SK-N-SH (cell line): ENCODE measurements at regions not wholly inside any gene's neighbourhood (a gene's known extent, or its start where the extent isn't known, plus 50 kb on each side); places are given as distances from the start of the nearest gene placed in this dataset.

Source experiments
- CTCF ChIA-PET: fragments of 300-600, 350-600 bp; formaldehyde crosslinking; extraction: SDS; loops from one replicate; lab custom pipeline; 2021; lab: Yijun Ruan, JAX
- POLR2A ChIA-PET: fragments of 350-600 bp; sonication (Branson Sonifier 250); formaldehyde crosslinking; extraction: SDS; loops from one replicate; lab custom pipeline; 2020; ENCODE audit warnings: antibody characterized with exemption, inconsistent platforms; lab: Yijun Ruan, JAX
- DNase-seq: peaks from one replicate; pipeline ENCODE4 v3.0.0; 2012
- H2AFZ ChIP-seq: fragments of 200-600 bp; sonication (generic); 2 replicates; pipeline ENCODE4 v1.8.1; 2016; ENCODE audit warnings: antibody characterized with exemption, mild to moderate bottlenecking, low read depth
- H3F3A ChIP-seq: fragments of 200-600 bp; sonication (generic); replicated peaks from 2 replicates; pipeline ENCODE3; 2016; ENCODE audit warnings: antibody characterized with exemption, mild to moderate bottlenecking; ENCODE audit not compliant: insufficient read depth
- H3K27ac ChIP-seq, 2 experiments: fragments of 200-500 bp in 1 of 2; fragments of 200-600 bp in 1 of 2; sonication (Bioruptor generic) in 1 of 2; sonication (generic), shearing (Covaris generic) in 1 of 2; 2 replicates each; pipeline versions ENCODE4 v1.5.1 to v1.6.1; 2014 to 2016; ENCODE audit warnings: low read depth in 2 of 2, inconsistent platforms in 1 of 2, low read length in 1 of 2, mild to moderate bottlenecking in 1 of 2, mixed read lengths in 1 of 2
- H3K27me3 ChIP-seq: fragments of 200-600 bp; sonication (generic), shearing (Covaris generic); 2 replicates; pipeline ENCODE4 v1.6.1; 2016; ENCODE audit warnings: mixed run types; ENCODE audit not compliant: insufficient read depth
- H3K36me3 ChIP-seq, 2 experiments: fragments of 200-500 bp in 1 of 2; fragments of 200-600 bp in 1 of 2; sonication (Bioruptor generic) in 1 of 2; sonication (generic) in 1 of 2; replicated peaks in 1 of 2; 2 replicates each; pipeline versions ENCODE3 to v1.5.1; 2014 to 2016; ENCODE audit warnings: low read length in 1 of 2, mild to moderate bottlenecking in 1 of 2; ENCODE audit not compliant: insufficient read depth in 2 of 2, control insufficient read depth in 1 of 2
- H3K4me1 ChIP-seq, 2 experiments: fragments of 200-500 bp in 1 of 2; fragments of 200-600 bp in 1 of 2; sonication (Bioruptor generic) in 1 of 2; sonication (generic), shearing (Covaris generic) in 1 of 2; 2 replicates each; pipeline versions ENCODE4 v1.5.1 to v1.6.1; 2014 to 2016; ENCODE audit warnings: low read depth in 1 of 2, low read length in 1 of 2, mixed run types in 1 of 2; ENCODE audit not compliant: insufficient read depth in 2 of 2, control insufficient read depth in 1 of 2
- H3K4me2 ChIP-seq: fragments of 200-600 bp; sonication (generic), shearing (Covaris generic); 2 replicates; pipeline ENCODE4 v1.6.1; 2017; ENCODE audit warnings: mixed run types
- H3K4me3 ChIP-seq, 2 experiments: fragments of 200-500 bp in 1 of 2; fragments of 200-600 bp in 1 of 2; sonication (Bioruptor generic) in 1 of 2; sonication (generic), shearing (Covaris generic) in 1 of 2; 2 replicates each; pipeline versions ENCODE4 v1.5.1 to v1.8.1; 2014 to 2016; ENCODE audit warnings: low read depth in 2 of 2, inconsistent platforms in 1 of 2, low read length in 1 of 2, mild to moderate bottlenecking in 1 of 2, mixed read lengths in 1 of 2, moderate library complexity in 1 of 2
- H3K79me2 ChIP-seq: fragments of 200-600 bp; sonication (generic); 2 replicates; pipeline ENCODE4 v1.8.1; 2017; ENCODE audit warnings: mild to moderate bottlenecking; ENCODE audit not compliant: insufficient read depth
- H3K9ac ChIP-seq: fragments of 200-600 bp; sonication (generic); 2 replicates; pipeline ENCODE4 v1.6.1; 2017; ENCODE audit warnings: mixed run types
- H3K9me2 ChIP-seq: fragments of 200-600 bp; sonication (generic); 2 replicates; pipeline ENCODE4 v1.6.1; 2017; ENCODE audit warnings: mixed run types
- H3K9me3 ChIP-seq: fragments of 200-600 bp; sonication (generic); 2 replicates; pipeline ENCODE4 v1.6.1; 2017; ENCODE audit warnings: mixed run types, mild to moderate bottlenecking, moderate library complexity
- H4K20me1 ChIP-seq: fragments of 200-600 bp; sonication (generic); 2 replicates; pipeline ENCODE4 v1.6.1; 2017; ENCODE audit warnings: mild to moderate bottlenecking, mixed run types; ENCODE audit not compliant: insufficient read depth
- EP300 ChIP-seq, 2 experiments: IDR thresholded peaks; 2 replicates each; pipeline versions ENCODE4 v1.4.0 to v1.6.1; 2012; ENCODE audit warnings: borderline replicate concordance in 1 of 2, low read depth in 1 of 2, low read length in 1 of 2
- EZH2phosphoT487 ChIP-seq: fragments of 200-600 bp; sonication (generic); IDR thresholded peaks from 2 replicates; pipeline ENCODE4 v1.6.1; 2017; ENCODE audit warnings: low read depth, mixed run types, mild to moderate bottlenecking, antibody characterized with exemption, moderate library complexity, borderline replicate concordance
- GABPA ChIP-seq: IDR thresholded peaks from 2 replicates; pipeline ENCODE4 v1.4.0; 2012; ENCODE audit warnings: low read depth, mild to moderate bottlenecking
- MXI1 ChIP-seq: IDR thresholded peaks from 2 replicates; pipeline ENCODE4 v1.6.1; 2012; ENCODE audit warnings: mild to moderate bottlenecking, low read depth, low read length, improper control_type of control experiment
- POLR2AphosphoS5 ChIP-seq: IDR thresholded peaks from 2 replicates; pipeline ENCODE4 v1.6.1; 2012; ENCODE audit warnings: low read depth, low read length
- RCOR1 ChIP-seq: fragments of 150-350 bp; IDR thresholded peaks from 2 replicates; pipeline ENCODE4 v1.6.1; 2017; ENCODE audit warnings: antibody characterized with exemption, low read length
- RXRA ChIP-seq: IDR thresholded peaks from 2 replicates; pipeline ENCODE4 v1.4.0; 2012; ENCODE audit warnings: low read depth, mild to moderate bottlenecking, borderline replicate concordance
- WGBS: methylation state at CpG from one replicate; pipeline ENCODE4 v1.1.6; 2017; ENCODE audit warnings: low lambda C conversion rate; 5-methylcytosine and 5-hydroxymethylcytosine counted together
- TF ChIP-seq, protein P1 (sequence below): fragments of 200-600 bp; sonication (generic); IDR thresholded peaks from 2 replicates; pipeline ENCODE4 v1.6.1; 2017; ENCODE audit warnings: antibody characterized with exemption, mild to moderate bottlenecking, moderate library complexity
- TF ChIP-seq, protein P2 (sequence below): IDR thresholded peaks from 2 replicates; pipeline ENCODE4 v1.4.0; 2012; ENCODE audit warnings: low read depth, borderline replicate concordance
- TF ChIP-seq, protein P3 (sequence below): IDR thresholded peaks from 2 replicates; pipeline ENCODE4 v1.4.0; 2012; ENCODE audit warnings: low read depth

DNA sequence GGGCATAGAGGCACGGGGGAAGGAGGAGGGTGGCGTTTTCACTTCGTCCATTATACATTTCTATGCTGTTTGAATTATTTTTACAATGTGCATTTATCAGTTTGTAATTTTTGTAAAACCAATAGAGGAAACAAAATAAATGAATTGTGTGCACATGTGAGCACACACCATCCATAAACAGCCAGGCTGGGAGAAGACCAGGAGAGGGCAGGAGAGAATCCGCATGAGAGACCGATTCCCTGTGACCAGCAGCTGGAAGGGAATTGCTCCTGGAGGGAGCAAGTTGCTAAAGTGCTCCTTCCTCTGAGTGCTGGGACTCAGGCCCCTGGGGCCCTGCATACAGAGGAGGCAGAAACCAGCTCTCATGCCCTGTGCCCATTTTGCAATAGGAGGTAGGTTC, 126.0 kb downstream of the ABCC12 start:
- Histone ChIP-seq H3K4me3 (no peak overlapping the region), H3K27me3 (no peaks in the 10 kb centered on the region; the same call in 1 of the 2 replicates), H4K20me1 (no peaks in the 10 kb centered on the region), H3K36me3 (no peaks in the 10 kb centered on the region), H3K9ac (no peak overlapping the region), H3K9me3 (no peaks in the 10 kb centered on the region), H3K79me2 (no peaks in the 10 kb centered on the region), H3K9me2 (no peaks in the 10 kb centered on the region), H3K27ac (no peak overlapping the region), H3F3A (no peaks in the 10 kb centered on the region), H3K4me2 (no peak overlapping the region), H3K4me1 (no peaks in the 10 kb centered on the region), H2AFZ (no peak overlapping the region)
- WGBS: 58% methylated on average over 5 of the region's 5 CpGs
- ChIA-PET POLR2A (no interaction called here), CTCF (interaction anchor here (1.0 kb wide), 1 partner anchor 535 kb away, joined by 3 read pairs; no protein-coding TSS in a partner anchor)
- TF ChIP-seq, protein P1, sequence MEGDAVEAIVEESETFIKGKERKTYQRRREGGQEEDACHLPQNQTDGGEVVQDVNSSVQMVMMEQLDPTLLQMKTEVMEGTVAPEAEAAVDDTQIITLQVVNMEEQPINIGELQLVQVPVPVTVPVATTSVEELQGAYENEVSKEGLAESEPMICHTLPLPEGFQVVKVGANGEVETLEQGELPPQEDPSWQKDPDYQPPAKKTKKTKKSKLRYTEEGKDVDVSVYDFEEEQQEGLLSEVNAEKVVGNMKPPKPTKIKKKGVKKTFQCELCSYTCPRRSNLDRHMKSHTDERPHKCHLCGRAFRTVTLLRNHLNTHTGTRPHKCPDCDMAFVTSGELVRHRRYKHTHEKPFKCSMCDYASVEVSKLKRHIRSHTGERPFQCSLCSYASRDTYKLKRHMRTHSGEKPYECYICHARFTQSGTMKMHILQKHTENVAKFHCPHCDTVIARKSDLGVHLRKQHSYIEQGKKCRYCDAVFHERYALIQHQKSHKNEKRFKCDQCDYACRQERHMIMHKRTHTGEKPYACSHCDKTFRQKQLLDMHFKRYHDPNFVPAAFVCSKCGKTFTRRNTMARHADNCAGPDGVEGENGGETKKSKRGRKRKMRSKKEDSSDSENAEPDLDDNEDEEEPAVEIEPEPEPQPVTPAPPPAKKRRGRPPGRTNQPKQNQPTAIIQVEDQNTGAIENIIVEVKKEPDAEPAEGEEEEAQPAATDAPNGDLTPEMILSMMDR: peak; percentile 21
- no peak for TF ChIP-seq RCOR1
- no peak for DNase-seq

DNA sequence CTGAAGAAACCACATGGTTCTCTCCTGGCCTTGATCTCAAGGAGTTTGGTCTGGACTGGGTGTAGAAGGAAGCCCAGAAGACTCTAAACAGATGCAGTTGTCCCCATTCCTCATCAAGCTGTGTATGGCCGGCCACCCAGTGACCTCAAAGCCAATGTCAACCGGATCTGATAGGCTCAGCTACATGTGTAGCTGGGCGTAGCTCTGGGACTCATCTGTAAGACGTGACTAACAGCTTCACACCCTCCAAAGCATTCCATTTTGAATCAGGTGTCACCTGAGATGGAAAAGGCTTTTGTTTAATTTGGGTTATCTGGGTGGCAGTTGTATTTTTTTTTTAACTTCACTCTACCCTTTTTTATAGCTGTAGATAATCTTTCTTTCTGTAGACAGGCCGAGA, 130.4 kb downstream of the ABCC12 start:
- Histone ChIP-seq H3K9me3 (no peaks in the 10 kb centered on the region), H2AFZ (no peak overlapping the region), H3K4me2 (no peak overlapping the region), H4K20me1 (no peaks in the 10 kb centered on the region), H3K9ac (no peak overlapping the region), H3F3A (no peaks in the 10 kb centered on the region), H3K9me2 (no peaks in the 10 kb centered on the region), H3K4me3 (no peak overlapping the region), H3K36me3 (no peaks in the 10 kb centered on the region), H3K27me3 (no peaks in the 10 kb centered on the region; the same call in 1 of the 2 replicates), H3K79me2 (no peaks in the 10 kb centered on the region), H3K4me1 (no peaks in the 10 kb centered on the region), H3K27ac (no peak overlapping the region)
- no peak for TF ChIP-seq EZH2phosphoT487
- no peak for TF ChIP-seq MXI1
- TF ChIP-seq EP300 (IDR thresholded peaks at IDR 0.05; ENCODE audit: borderline replicate concordance in 1 of 2, low read depth in 1 of 2, low read length in 1 of 2): no peak
- TF ChIP-seq, protein P2, sequence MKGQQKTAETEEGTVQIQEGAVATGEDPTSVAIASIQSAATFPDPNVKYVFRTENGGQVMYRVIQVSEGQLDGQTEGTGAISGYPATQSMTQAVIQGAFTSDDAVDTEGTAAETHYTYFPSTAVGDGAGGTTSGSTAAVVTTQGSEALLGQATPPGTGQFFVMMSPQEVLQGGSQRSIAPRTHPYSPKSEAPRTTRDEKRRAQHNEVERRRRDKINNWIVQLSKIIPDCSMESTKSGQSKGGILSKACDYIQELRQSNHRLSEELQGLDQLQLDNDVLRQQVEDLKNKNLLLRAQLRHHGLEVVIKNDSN: no peak
- TF ChIP-seq POLR2AphosphoS5: no peak
- TF ChIP-seq RXRA: no peak
- TF ChIP-seq, protein P3, sequence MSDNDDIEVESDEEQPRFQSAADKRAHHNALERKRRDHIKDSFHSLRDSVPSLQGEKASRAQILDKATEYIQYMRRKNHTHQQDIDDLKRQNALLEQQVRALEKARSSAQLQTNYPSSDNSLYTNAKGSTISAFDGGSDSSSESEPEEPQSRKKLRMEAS: no peak
- no peak for TF ChIP-seq GABPA
- CTCF ChIA-PET: interaction anchor here (1.6 kb wide), 1 partner anchor 884 kb away, joined by 5 read pairs; no protein-coding TSS in a partner anchor
- POLR2A ChIA-PET: no interaction called here
- WGBS: 45% methylated on average over 5 of the region's 5 CpGs
- no peak for DNase-seq
